ENCODE measurements at regions not wholly inside any gene's neighbourhood (a gene's known extent, or its start where the extent isn't known, plus 50 kb on each side); places are given as distances from the start of the nearest gene placed in this dataset.
"Not testable (repeated sequence)": the region's sequence is repeated elsewhere in the genome, so short reads cannot be mapped to it uniquely, and the experiment has no call there.

GRCh38 chr6:103140308-103141027 is 1719.3 kb downstream of the HACE1 start:
- no peak for DNase-seq

DNA sequence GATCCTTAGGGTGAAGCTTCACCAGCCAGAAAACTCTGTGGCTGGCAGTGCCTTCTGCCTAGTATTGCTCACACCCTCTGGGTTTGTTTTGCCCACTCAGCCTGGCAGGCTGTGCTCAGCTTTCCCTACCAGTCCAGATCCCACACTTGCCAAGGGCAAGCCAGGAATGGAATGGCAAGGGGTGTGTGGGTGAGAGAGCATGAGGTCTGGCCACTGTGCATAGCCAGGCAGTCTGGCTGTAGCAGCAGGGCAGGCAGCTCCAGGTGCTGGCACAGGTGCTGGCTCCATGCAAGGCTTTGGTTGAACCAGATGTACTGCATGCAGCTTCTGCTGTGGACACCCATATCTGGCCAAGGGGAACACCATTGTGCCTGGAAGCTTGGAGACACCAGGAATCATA is 1720.3 kb downstream of the HACE1 start:
- DNase-seq, result no peak

GRCh38 chr6:103124471-103124870 is 1731.0 kb downstream of the GRIK2 start:
- DNase-seq, result no peak

DNA sequence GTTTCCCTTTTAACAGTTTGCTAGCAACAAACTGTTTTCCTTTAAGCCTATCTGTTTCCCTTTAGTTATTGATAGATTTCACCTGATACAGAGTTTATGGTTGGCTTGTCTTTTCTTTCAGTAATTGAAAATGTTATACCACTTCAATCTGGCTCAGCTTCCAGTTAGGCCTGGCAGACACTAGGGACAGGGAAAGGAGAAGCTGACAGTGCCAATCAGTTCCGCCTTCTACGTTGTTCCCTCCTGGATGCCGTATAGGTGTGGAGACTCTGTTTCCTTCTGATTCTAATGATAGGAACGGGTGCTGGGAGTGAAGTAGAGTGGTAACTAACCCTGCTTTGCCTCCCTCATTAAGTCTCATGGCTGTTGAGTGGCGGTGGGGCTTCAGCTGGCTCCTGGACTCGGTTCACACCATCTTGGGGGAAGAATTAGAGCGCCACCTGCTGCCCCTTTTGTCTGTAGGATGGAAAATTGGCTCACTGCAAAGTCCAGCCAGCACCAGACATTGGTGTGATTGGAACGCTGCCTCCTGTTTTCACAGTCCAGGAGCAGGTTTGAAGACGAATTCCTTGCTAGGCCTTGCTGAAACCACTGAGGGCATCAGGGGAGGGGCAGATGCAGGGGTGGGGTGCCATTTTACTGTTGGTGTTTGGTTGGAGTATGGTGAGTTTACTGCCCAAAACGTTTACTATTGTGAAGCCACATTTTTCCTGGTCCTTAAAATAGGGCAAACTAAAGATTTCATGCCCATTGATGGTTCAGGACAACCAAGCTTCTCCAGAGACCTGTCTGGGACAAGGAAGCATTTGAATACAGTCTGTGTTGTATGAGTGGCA is 1729.5 kb downstream of the GRIK2 start:
- DNase-seq, result peak; percentile 57

DNA sequence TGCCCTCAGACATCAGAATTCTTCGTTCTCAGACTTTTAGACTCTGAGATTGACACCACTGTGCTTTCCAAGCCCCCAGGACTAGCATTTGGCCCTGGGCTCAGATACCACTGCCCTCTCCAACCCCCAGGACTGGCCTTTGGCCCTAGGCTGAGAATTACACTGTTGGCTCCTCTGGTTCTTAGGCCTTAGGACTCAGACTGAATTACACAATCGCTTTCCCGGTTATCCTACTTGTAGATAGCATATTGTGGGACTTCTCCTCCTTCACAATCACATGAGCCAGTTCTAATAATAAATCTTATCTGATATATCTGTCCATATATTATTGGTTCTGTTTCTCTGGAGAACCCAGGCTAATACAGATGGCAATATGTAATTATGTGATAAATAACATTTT is 1725.5 kb downstream of the GRIK2 start:
- DNase-seq, result no peak

GRCh38 chr6:103114582-103114981 is 1721.1 kb downstream of the GRIK2 start:
- DNase-seq, result no peak

- DNase-seq, result no peak
Observed at GRCh38 chr6:103113416-103113815, 1719.9 kb downstream of the GRIK2 start.

DNA sequence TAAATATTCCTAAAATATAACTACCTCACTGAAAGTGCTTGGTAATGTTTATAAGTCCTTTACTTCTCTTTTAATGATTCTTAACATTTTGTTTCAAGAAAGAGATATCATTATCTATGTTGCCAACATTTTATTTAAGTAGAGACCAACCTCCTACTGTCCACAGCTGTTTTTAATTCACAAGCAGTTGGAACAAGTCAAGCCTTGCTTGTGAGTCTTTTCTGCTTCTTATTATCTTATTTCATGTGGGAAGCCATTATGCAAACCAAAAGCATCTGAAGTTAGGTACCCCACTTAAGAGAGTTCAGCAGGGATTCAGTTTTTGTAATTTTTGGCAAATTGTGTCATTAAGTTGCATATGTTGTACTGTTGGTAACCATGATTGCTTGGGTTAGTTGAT is 1714.5 kb downstream of the GRIK2 start:
- peak; percentile 2 for DNase-seq

- no peak for DNase-seq
Observed at GRCh38 chr6:103105686-103106085, 1712.2 kb downstream of the GRIK2 start.

DNA sequence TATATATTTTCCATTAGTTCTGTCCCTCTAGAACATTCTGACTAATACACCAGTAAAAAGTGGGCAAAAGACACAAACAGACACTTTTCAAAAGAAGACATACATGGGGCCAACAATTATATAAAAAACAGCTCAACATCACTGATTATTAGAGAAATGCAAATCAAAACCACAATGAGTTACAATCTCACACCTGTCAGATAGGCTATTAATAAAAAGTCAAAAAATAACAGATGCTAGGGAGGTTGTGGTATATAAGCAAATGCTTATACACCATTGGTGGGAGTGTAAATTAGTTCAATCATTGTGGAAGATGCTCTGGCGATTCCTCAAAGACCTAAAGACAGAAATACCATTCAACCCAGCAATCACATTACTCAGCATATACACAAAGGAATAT is 1707.8 kb downstream of the GRIK2 start:
- no peak for DNase-seq

- DNase-seq, result not testable (repeated sequence)
Observed at GRCh38 chr6:103092414-103092813, 1698.9 kb downstream of the GRIK2 start.

- DNase-seq, result no peak
Observed at GRCh38 chr6:103085801-103086200, 1692.3 kb downstream of the GRIK2 start.

DNA sequence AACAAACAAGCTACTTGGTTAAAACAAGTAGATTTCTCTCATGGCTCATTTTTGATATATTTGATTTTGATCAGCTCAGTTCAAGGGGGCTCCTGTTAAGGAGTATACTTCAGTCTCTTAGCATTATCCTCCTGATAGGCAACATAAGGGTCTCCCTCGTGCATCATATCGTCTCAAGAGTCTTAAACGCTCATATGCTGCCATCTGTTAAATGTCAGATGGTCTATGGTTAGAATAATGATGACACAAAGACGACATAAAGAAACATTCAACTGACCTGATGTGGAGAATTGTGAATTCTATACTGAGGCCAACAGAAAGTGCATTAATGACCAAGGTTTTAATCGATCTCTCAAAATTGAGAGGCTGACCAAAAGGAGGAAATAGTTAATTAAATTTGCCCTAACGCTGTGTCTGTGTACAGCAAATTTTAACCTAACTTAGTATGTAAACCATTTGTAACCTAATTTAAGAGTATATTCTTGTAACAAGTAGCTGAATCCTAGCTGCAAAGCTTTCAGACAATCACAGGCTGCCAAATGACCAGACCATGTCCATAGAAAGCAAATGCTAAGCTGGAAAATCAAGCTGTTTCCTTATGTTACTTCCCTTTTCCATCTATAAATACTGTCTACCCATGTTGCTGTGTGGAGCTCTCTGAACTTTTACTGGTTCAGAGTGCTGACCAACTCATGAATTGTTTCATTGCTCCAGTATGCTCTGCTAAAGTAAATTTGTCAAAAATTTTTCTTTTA is 1688.5 kb downstream of the GRIK2 start:
- no peak for DNase-seq

DNA sequence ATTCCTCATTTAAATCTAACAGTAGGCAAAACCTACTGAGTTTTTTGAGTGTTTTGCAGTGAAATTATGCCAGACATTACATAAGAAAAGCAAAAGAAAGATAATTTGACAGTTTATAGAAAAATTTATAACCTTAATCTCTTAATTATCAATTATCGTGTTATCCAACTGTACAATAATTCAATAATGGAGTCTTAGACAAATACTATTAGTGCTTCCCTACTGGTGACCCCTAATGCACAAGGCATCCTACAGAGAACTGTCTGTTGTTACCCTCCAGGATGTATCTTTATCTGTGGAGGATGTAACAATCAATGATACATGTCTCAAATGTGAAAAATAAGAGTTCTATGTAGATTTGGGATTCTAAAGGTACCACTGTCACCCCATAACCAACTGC is 1687.6 kb downstream of the GRIK2 start:
- DNase-seq, result no peak

- no peak for DNase-seq
Observed at GRCh38 chr6:103080497-103080896, 1687.0 kb downstream of the GRIK2 start.

DNA sequence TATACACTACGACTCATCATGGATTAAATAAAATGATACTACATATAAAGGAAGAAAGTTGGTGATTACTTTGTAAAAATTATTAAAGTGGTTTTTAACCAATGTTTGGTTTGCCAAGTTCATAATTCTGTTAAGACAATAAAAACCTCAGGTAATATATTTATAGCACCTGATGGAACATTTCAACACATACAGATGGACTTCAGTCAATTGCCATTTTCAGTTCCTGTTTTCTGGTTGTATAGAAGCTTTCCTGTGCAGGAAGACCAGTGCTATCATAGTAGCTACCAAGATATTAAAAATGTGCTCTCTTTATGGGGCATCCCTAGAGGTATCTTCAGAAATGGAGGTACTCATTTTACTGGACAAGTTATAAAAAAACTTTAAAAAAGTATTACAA is 1686.4 kb downstream of the GRIK2 start:
- no peak for DNase-seq

GRCh38 chr6:103062136-103062535 is 1668.6 kb downstream of the GRIK2 start:
- no peak for DNase-seq

- DNase-seq, result no peak
Observed at GRCh38 chr6:103047567-103047966, 1654.1 kb downstream of the GRIK2 start.

DNA sequence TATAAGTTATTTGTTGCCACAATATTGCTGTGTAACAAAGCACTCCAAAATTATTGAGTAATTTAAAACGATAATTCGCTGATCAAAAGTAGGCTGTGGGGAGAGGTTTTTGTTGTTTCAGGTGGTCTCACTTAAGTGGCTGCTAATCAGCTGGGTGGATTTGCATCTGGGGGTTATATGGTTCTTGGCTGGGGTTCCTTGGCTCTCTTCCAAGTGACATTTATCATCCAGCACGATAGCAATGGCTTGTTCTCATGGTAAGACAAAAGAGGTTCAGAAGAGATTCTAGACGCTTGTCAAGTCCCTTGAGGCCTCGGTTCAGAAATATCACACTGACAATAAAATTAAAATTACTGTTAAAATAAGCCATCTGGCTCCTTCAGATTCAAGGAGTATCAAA is 1648.8 kb downstream of the GRIK2 start:
- DNase-seq, result no peak

- no peak for DNase-seq
Observed at GRCh38 chr6:103036846-103037245, 1643.3 kb downstream of the GRIK2 start.

DNA sequence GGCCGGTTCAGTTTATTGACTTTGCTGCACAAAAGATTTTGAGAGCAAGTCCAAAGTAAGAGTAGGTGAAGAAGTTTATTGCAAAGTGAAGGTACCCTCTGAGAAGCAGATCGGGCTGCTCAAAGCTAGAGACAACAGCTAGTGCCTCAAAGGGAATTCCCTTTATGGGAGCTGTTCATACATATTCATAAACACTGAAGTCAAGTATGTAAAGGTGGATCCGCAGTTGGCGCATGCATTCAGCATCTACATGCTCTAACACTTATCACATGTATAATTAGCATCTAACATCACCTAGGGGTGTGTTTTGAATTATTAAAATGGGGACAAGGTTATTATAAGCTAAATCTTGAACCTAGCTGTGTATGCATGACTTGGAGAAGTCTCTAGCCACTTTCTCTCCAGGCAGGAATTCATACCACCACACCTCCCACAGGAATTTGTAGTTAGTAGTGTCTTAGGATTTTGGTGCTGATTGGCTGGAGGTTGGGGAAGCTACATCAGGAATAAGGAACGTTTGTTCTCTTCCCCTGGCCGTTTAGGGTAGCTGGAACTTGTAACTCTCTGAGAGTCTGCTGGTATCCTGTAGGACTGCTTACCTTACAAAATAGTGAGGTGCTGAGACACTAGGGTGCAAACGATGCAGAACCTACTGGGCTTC is 1633.9 kb downstream of the GRIK2 start:
- DNase-seq, result no peak

GRCh38 chr6:103018426-103018825 is 1624.9 kb downstream of the GRIK2 start:
- no peak for DNase-seq

DNA sequence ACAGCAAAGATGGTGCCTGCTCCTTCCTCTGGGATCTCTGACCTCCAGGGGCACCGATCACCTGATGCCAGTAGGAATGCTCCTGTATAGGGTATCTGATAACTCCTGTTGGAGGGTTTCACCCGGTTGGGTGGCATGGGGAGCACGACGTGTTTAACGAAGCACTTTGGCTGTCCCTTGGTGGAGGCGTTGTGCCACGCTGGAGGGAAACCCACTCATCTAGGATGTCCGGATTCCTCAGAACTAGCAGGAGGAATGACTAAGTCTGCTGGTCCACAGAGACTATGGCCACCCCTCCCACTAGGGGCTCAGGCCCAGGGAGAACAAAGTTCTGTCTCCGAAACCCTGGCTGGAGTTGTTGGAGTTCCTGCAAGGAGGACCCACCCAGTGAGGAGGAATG is 1624.4 kb downstream of the GRIK2 start:
- no peak for DNase-seq
